SK-N-SH treated with all-trans-retinoic acid at 6 μM for 48 hours (cell line): ENCODE measurements at regions not wholly inside any gene's neighbourhood (a gene's known extent, or its start where the extent isn't known, plus 50 kb on each side); places are given as distances from the start of the nearest gene placed in this dataset.

Source experiments
- BACH2 ChIP-seq: fragments of 250-450 bp; sonication (Bioruptor Pico); IDR thresholded peaks from 2 replicates; pipeline ENCODE4 v1.9.0; 2021; ENCODE audit warnings: mild to moderate bottlenecking, borderline replicate concordance
- CREB5 ChIP-seq: fragments of 250-450 bp; sonication (Bioruptor Pico); IDR thresholded peaks from 2 replicates; pipeline ENCODE4 v1.5.1; 2020; ENCODE audit warnings: low read depth, mild to moderate bottlenecking, moderate library complexity
- ESRRG ChIP-seq: fragments of 250-450 bp; sonication (Bioruptor Pico); IDR thresholded peaks from 2 replicates; pipeline ENCODE4 v1.6.1; 2021; ENCODE audit warnings: mild to moderate bottlenecking
- GLIS3 ChIP-seq: fragments of 250-450 bp; sonication (Bioruptor Pico); IDR thresholded peaks from 2 replicates; pipeline ENCODE4 v1.5.0; 2020; ENCODE audit warnings: mild to moderate bottlenecking, moderate library complexity
- PATZ1 ChIP-seq: fragments of 250-450 bp; sonication (Bioruptor Pico); IDR thresholded peaks from 2 replicates; pipeline ENCODE4 v1.8.0; 2020; ENCODE audit warnings: mild to moderate bottlenecking, moderate library complexity, borderline replicate concordance
- PPARA ChIP-seq: fragments of 250-450 bp; sonication (Bioruptor Pico); IDR thresholded peaks from 2 replicates; pipeline ENCODE4 v1.5.0; 2020; ENCODE audit warnings: mild to moderate bottlenecking, borderline replicate concordance
- RARB ChIP-seq: fragments of 250-450 bp; sonication (Bioruptor Pico); IDR thresholded peaks from 2 replicates; pipeline ENCODE4 v1.8.0; 2021; ENCODE audit warnings: mild to moderate bottlenecking, moderate library complexity
- SNAI2 ChIP-seq: fragments of 250-450 bp; sonication (Bioruptor Pico); IDR thresholded peaks from 2 replicates; pipeline ENCODE4 v1.5.0; 2020; ENCODE audit warnings: mild to moderate bottlenecking, moderate library complexity
- TCF4 ChIP-seq: fragments of 250-450 bp; sonication (Bioruptor Pico); IDR thresholded peaks from 2 replicates; pipeline ENCODE4 v1.8.0; 2021; ENCODE audit warnings: mild to moderate bottlenecking, moderate library complexity, borderline replicate concordance
- TOX ChIP-seq: fragments of 250-450 bp; sonication (Bioruptor Pico); IDR thresholded peaks from 2 replicates; pipeline ENCODE4 v1.8.0; 2021; ENCODE audit warnings: mild to moderate bottlenecking, moderate library complexity, borderline replicate concordance
- TSHZ2 ChIP-seq: fragments of 250-450 bp; sonication (Bioruptor Pico); IDR thresholded peaks from 2 replicates; pipeline ENCODE4 v1.5.0; 2020; ENCODE audit warnings: mild to moderate bottlenecking, moderate library complexity
- ZFP3 ChIP-seq: fragments of 250-450 bp; sonication (Bioruptor Pico); IDR thresholded peaks from 2 replicates; pipeline ENCODE4 v1.5.0; 2020; ENCODE audit warnings: mild to moderate bottlenecking, moderate library complexity
- ZFP30 ChIP-seq: fragments of 450-650 bp; formaldehyde crosslinking; IDR thresholded peaks from 2 replicates; pipeline ENCODE4 v1.5.0; 2022; ENCODE audit warnings: mild to moderate bottlenecking, moderate library complexity
- ZNF70 ChIP-seq: fragments of 450-650 bp; formaldehyde crosslinking; IDR thresholded peaks from 2 replicates; pipeline ENCODE4 v1.5.0; 2020; ENCODE audit warnings: mild to moderate bottlenecking, moderate library complexity

GRCh38 chr14:101037021-101037817 is 133.7 kb upstream of the RTL1 start:
- TF ChIP-seq TCF4 (CRISPR knock-in tag) (no peak), ZFP30 (CRISPR knock-in tag) (no peak), GLIS3 (no peak), ZNF70 (no peak), PATZ1 (CRISPR knock-in tag) (no peak), TOX (CRISPR knock-in tag) (no peak), RARB (CRISPR knock-in tag) (no peak), ESRRG (no peak), TSHZ2 (CRISPR knock-in tag) (no peak), CREB5 (CRISPR knock-in tag) (no peak), BACH2 (CRISPR knock-in tag) (no peak), SNAI2 (CRISPR knock-in tag) (no peak), ZFP3 (no peak), PPARA (CRISPR knock-in tag) (no peak)
